Cardiac fibroblast (primary cell): ENCODE measurements at regions not wholly inside any gene's neighbourhood (a gene's known extent, or its start where the extent isn't known, plus 50 kb on each side); places are given as distances from the start of the nearest gene placed in this dataset.

Experiments used
- DNase-seq, 2 donors: peaks; one replicate each; pipeline versions ENCODE4 v3.0.0 to v3.0.0-alpha.2; 2010; ENCODE audit warnings: low read depth in 2 of 2
- H3K4me3 ChIP-seq, 2 donors: replicated peaks in 1 of 2; 1 replicate in 1 of 2; 2 replicates in 1 of 2; pipeline ENCODE4 v1.5.1; 2011; ENCODE audit warnings: low read depth in 2 of 2, low read length in 2 of 2, mild to moderate bottlenecking in 2 of 2, moderate library complexity in 1 of 2
- TF ChIP-seq, protein P1 (sequence below): IDR thresholded peaks from one replicate; pipeline ENCODE4 v1.5.1; 2011; ENCODE audit warnings: low read depth, mild to moderate bottlenecking, low read length, inconsistent platforms

DNA sequence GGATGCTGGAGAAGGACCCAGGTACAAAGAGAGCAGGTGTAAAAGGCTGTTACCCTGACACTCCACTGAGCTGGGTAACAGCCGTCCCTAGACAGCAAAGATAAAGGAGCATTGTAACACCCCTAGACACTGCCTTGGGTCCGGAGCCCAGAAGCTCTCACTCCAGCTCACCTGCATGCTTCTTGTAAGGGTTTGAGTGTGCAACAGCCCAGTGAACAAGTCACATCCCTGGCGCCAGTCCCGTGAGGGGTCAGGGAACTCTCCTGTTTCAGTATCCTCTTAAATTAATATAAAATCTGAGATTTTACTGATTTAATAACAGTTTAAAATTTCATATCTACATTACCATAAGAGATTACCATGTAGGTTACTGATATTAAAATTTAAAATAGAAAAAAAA, 124.8 kb upstream of the LMO3 start:
- no peak overlapping the region for H3K4me3 ChIP-seq
- TF ChIP-seq, protein P1, sequence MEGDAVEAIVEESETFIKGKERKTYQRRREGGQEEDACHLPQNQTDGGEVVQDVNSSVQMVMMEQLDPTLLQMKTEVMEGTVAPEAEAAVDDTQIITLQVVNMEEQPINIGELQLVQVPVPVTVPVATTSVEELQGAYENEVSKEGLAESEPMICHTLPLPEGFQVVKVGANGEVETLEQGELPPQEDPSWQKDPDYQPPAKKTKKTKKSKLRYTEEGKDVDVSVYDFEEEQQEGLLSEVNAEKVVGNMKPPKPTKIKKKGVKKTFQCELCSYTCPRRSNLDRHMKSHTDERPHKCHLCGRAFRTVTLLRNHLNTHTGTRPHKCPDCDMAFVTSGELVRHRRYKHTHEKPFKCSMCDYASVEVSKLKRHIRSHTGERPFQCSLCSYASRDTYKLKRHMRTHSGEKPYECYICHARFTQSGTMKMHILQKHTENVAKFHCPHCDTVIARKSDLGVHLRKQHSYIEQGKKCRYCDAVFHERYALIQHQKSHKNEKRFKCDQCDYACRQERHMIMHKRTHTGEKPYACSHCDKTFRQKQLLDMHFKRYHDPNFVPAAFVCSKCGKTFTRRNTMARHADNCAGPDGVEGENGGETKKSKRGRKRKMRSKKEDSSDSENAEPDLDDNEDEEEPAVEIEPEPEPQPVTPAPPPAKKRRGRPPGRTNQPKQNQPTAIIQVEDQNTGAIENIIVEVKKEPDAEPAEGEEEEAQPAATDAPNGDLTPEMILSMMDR, result no peak
- DNase-seq, result no peak

- no peak overlapping the region for H3K4me3 ChIP-seq
- peak; percentile 21 to 55 for DNase-seq
- TF ChIP-seq, protein P1, result no peak
Observed at GRCh38 chr12:16726879-16727278, 120.9 kb upstream of the LMO3 start.

GRCh38 chr12:16719713-16720416, 113.9 kb upstream of the LMO3 start:
- no peak overlapping the region for H3K4me3 ChIP-seq
- TF ChIP-seq, protein P1, result no peak
- no peak for DNase-seq

GRCh38 chr12:16716928-16717327, 111.0 kb upstream of the LMO3 start:
- TF ChIP-seq, protein P1, result no peak

GRCh38 chr12:16692099-16692498, 86.1 kb upstream of the LMO3 start:
- TF ChIP-seq, protein P1, result no peak
- H3K4me3 ChIP-seq, result no peak overlapping the region
- no peak for DNase-seq

More at GRCh38 chr12:16716928-16717327, 111.0 kb upstream of the LMO3 start:
- no peak overlapping the region for H3K4me3 ChIP-seq
- DNase-seq, result no peak

GRCh38 chr12:16691624-16692023, 85.7 kb upstream of the LMO3 start:
- H3K4me3 ChIP-seq, result no peak overlapping the region
- no peak for DNase-seq
- TF ChIP-seq, protein P1, result no peak

DNA sequence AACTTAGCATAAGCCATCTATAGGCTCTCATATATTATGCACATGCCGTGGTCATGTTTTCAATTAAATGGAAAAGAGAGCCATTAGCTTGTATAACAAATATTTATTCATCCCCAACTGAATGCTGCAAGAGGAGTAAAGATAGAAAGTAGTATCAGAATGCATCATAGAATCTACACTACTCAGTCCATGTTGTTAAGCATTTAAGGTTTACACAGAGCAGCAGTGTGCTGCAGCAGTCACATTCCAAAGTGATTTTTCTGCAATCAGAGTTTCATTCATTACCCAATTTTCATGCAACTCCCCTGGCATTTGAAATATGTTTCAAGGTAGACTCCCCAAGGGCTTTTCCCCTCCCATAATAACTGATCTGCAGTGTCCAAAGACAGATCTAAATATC, 82.2 kb upstream of the LMO3 start:
- TF ChIP-seq, protein P1, result no peak
- H3K4me3 ChIP-seq, result no peak overlapping the region
- no peak for DNase-seq
